Mesenchymal stem cell (in vitro differentiated cells and primary cell): ENCODE measurements at regions not wholly inside any gene's neighbourhood (a gene's known extent, or its start where the extent isn't known, plus 50 kb on each side); places are given as distances from the start of the nearest gene placed in this dataset.

Experiments used
- DNase-seq: peaks from one replicate; pipeline ENCODE4 v3.0.0-alpha.2; 2013
- H2AFZ ChIP-seq: one replicate; pipeline ENCODE4 v1.6.1; 2013; ENCODE audit warnings: low read depth, mild to moderate bottlenecking, control low read depth, inconsistent platforms, low read length, moderate library complexity
- H2AK5ac ChIP-seq: 2 replicates; pipeline ENCODE4 v1.6.1; 2013; ENCODE audit warnings: low read length, moderate library complexity, mild to moderate bottlenecking, inconsistent platforms; ENCODE audit not compliant: severe bottlenecking
- H2BK120ac ChIP-seq: one replicate; pipeline ENCODE4 v1.6.1; 2013; ENCODE audit warnings: low read depth, mild to moderate bottlenecking, inconsistent platforms, low read length, moderate library complexity
- H2BK12ac ChIP-seq, 2 experiments: one replicate each; pipeline ENCODE4 v1.6.1; 2013; ENCODE audit warnings: inconsistent platforms in 2 of 2, low read length in 2 of 2, mild to moderate bottlenecking in 2 of 2, moderate library complexity in 2 of 2, control low read depth in 1 of 2
- H2BK15ac ChIP-seq: one replicate; pipeline ENCODE4 v1.6.1; 2013; ENCODE audit warnings: mild to moderate bottlenecking, low read depth, inconsistent platforms; ENCODE audit not compliant: poor library complexity, severe bottlenecking
- H2BK5ac ChIP-seq: 2 replicates; pipeline ENCODE4 v1.6.1; 2013; ENCODE audit warnings: low read depth, mild to moderate bottlenecking, low read length, control low read depth, inconsistent platforms; ENCODE audit not compliant: poor library complexity, severe bottlenecking
- H3K14ac ChIP-seq, 2 experiments: one replicate each; pipeline ENCODE4 v1.6.1; 2013; ENCODE audit warnings: inconsistent platforms in 2 of 2, low read length in 2 of 2, control low read depth in 1 of 2, mild to moderate bottlenecking in 1 of 2, moderate library complexity in 1 of 2
- H3K18ac ChIP-seq, 2 experiments: one replicate each; pipeline ENCODE4 v1.6.1; 2013; ENCODE audit warnings: inconsistent platforms in 2 of 2, low read length in 2 of 2, control low read depth in 1 of 2, low read depth in 1 of 2, mild to moderate bottlenecking in 1 of 2
- H3K23ac ChIP-seq, 2 experiments: one replicate each; pipeline ENCODE4 v1.6.1; 2013; ENCODE audit warnings: inconsistent platforms in 2 of 2, low read length in 2 of 2, mild to moderate bottlenecking in 2 of 2, moderate library complexity in 2 of 2, control low read depth in 1 of 2
- H3K27ac ChIP-seq: 2 replicates; pipeline ENCODE4 v1.5.1; 2013; ENCODE audit warnings: mild to moderate bottlenecking, moderate library complexity, low read length, control low read depth, inconsistent platforms; ENCODE audit not compliant: poor library complexity, severe bottlenecking
- H3K27me3 ChIP-seq, 2 experiments: 2 replicates each; pipeline versions ENCODE4 v1.6.1 to v1.7.0; 2013; ENCODE audit warnings: low read length in 2 of 2, mild to moderate bottlenecking in 2 of 2, moderate library complexity in 2 of 2, control low read depth in 1 of 2, inconsistent platforms in 1 of 2; ENCODE audit not compliant: control insufficient read depth in 1 of 2, insufficient read depth in 1 of 2
- H3K36me3 ChIP-seq, 2 experiments: 2 replicates each; pipeline versions ENCODE4 v1.6.1 to v1.7.0; 2013; ENCODE audit warnings: low read length in 2 of 2, control low read depth in 1 of 2, inconsistent platforms in 1 of 2, low read depth in 1 of 2, mild to moderate bottlenecking in 1 of 2; ENCODE audit not compliant: insufficient read depth in 2 of 2, control insufficient read depth in 1 of 2
- H3K4ac ChIP-seq, 2 experiments: one replicate each; pipeline ENCODE4 v1.6.1; 2013; ENCODE audit warnings: inconsistent platforms in 2 of 2, low read length in 2 of 2, mild to moderate bottlenecking in 2 of 2, moderate library complexity in 2 of 2, control low read depth in 1 of 2, low read depth in 1 of 2
- H3K4me1 ChIP-seq: 2 replicates; pipeline ENCODE4 v1.6.1; 2013; ENCODE audit warnings: low read depth, low read length, control low read depth; ENCODE audit not compliant: control insufficient read depth, insufficient read depth
- H3K4me2 ChIP-seq: 2 replicates; pipeline ENCODE4 v1.6.1; 2013; ENCODE audit warnings: low read length, mild to moderate bottlenecking, inconsistent platforms; ENCODE audit not compliant: poor library complexity, severe bottlenecking
- H3K4me3 ChIP-seq, 2 experiments: 2 replicates each; pipeline versions ENCODE4 v1.5.1 to v1.7.0; 2013; ENCODE audit warnings: low read length in 2 of 2, mild to moderate bottlenecking in 2 of 2, control low read depth in 1 of 2, low read depth in 1 of 2; ENCODE audit not compliant: insufficient read depth in 1 of 2
- H3K79me1 ChIP-seq: replicated peaks from 2 replicates; pipeline ENCODE4 v1.6.1; 2013; ENCODE audit warnings: mild to moderate bottlenecking, control low read depth, low read length, inconsistent platforms; ENCODE audit not compliant: poor library complexity, severe bottlenecking
- H3K9ac ChIP-seq: 2 replicates; pipeline ENCODE4 v1.7.0; 2013; ENCODE audit warnings: mild to moderate bottlenecking, low read length, moderate library complexity
- H3K9me3 ChIP-seq: 2 replicates; pipeline ENCODE4 v1.7.0; 2013; ENCODE audit warnings: mild to moderate bottlenecking, low read length; ENCODE audit not compliant: control insufficient read depth
- H4K8ac ChIP-seq: one replicate; pipeline ENCODE4 v1.6.1; 2013; ENCODE audit warnings: inconsistent platforms, mild to moderate bottlenecking, low read length, moderate library complexity
- H4K91ac ChIP-seq: one replicate; pipeline ENCODE4 v1.6.1; 2013; ENCODE audit warnings: mild to moderate bottlenecking, low read length, inconsistent platforms
- WGBS: methylation state at CpG from one replicate; pipeline ENCODE4 v1.1.7; 2013; ENCODE audit warnings: mixed read lengths; 5-methylcytosine and 5-hydroxymethylcytosine counted together

DNA sequence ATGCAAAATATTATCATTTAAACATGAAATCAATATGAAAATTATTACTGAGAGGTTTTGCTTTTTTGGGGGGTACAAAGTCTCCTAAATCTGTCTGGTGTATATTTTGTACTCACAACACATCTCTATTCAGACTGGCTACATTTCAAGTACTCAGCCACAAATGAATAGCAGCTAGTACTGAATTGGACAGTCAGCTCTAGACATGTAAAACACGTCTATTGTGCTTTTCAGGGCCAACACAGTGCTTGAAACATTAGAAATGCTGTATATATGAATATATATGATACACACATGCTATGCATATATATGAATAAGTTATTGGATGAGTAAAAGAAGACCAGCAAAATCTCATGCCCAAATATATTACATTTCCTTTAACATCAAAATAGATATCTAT lies 103.8 kb upstream of the CFAP20DC start:
- Histone ChIP-seq H3K14ac (no peak overlapping the region), H2BK12ac (no peak overlapping the region), H3K9ac (no peak overlapping the region), H3K27me3 (no peaks in the 10 kb centered on the region), H3K36me3 (no peaks in the 10 kb centered on the region), H3K4me1 (no peaks in the 10 kb centered on the region), H3K4me2 (no peak overlapping the region), H4K91ac (no peak overlapping the region), H3K27ac (no peak overlapping the region), H2AK5ac (no peak overlapping the region), H2AFZ (no peak overlapping the region), H4K8ac (no peak overlapping the region), H2BK15ac (no peak overlapping the region), H3K9me3 (peaks cover 3% of the 10 kb centered on the region), H2BK120ac (no peak overlapping the region), H3K23ac (no peak overlapping the region), H2BK5ac (no peak overlapping the region), H3K4me3 (no peak overlapping the region), H3K4ac (no peak overlapping the region), H3K18ac (no peak overlapping the region), H3K79me1 (no peaks in the 10 kb centered on the region)
- DNase-seq = no peak
- no CpG with 5 or more reads among the region's 1 CpG for WGBS

DNA sequence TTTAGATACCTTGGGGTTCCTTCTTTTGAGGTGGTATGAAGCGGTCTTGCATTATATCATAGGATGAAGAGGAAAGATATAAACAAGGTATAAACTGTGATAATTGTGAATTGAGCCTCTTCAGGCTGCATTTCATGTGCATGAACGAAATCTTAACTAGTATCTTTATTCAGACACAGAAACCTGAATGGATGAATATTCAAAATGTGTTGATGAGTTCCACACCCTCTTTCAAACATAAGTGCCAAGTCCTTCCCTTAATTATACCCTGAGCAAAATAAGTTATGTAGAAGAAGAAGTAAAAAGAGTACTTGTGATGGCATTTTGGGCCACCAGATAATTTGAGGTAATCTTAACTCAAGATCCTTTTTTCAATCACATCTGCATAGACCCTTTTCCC lies 103.1 kb upstream of the CFAP20DC start:
- Histone ChIP-seq H2AK5ac (no peak overlapping the region), H3K27me3 (no peaks in the 10 kb centered on the region), H3K27ac (no peak overlapping the region), H3K14ac (no peak overlapping the region), H3K23ac (no peak overlapping the region), H3K36me3 (no peaks in the 10 kb centered on the region), H3K4me2 (no peak overlapping the region), H2BK12ac (no peak overlapping the region), H2AFZ (no peak overlapping the region), H3K4me3 (no peak overlapping the region), H3K18ac (no peak overlapping the region), H3K9me3 (peaks cover 8% of the 10 kb centered on the region), H2BK5ac (no peak overlapping the region), H2BK15ac (no peak overlapping the region), H4K8ac (no peak overlapping the region), H3K4me1 (no peaks in the 10 kb centered on the region), H3K9ac (no peak overlapping the region), H3K4ac (no peak overlapping the region), H4K91ac (no peak overlapping the region), H2BK120ac (no peak overlapping the region), H3K79me1 (no peaks in the 10 kb centered on the region)
- DNase-seq = no peak
- 100% methylated on average over 1 of the region's 2 CpGs for WGBS

DNA sequence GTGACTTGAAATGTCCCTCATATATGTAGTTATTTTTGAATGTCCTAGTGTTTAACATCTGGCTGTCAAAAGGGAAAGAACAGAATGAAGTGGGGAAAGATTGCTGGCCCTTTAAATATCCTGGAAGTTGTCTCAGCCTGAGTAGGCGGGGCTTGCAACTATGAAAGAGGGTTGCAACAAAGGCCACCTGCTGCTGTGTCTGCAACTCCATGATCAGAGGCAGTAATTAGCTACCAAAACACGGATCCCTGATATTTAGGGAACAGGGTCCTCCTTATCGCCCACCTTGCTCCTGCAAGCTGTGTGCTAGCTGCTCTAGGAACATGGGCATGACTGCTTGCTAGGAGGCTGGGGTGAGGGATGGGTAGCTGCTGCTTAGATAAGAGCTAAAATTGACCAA lies 100.2 kb upstream of the CFAP20DC start:
- no peak for DNase-seq
- no peak overlapping the region for H2BK5ac ChIP-seq
- H3K27me3 ChIP-seq = no peaks in the 10 kb centered on the region
- H2AFZ ChIP-seq = no peak overlapping the region
- WGBS = 54% methylated on average over 3 of the region's 3 CpGs
- no peak overlapping the region for H2BK12ac ChIP-seq
- H3K4me3 ChIP-seq = peak overlapping the region in 1 of 2 experiments; percentile 33
- no peaks in the 10 kb centered on the region for H3K79me1 ChIP-seq
- no peak overlapping the region for H4K8ac ChIP-seq
- no peaks in the 10 kb centered on the region for H3K36me3 ChIP-seq
- no peak overlapping the region for H3K9ac ChIP-seq
- H2AK5ac ChIP-seq = no peak overlapping the region
- H3K18ac ChIP-seq = no peak overlapping the region
- H2BK15ac ChIP-seq = no peak overlapping the region
- H4K91ac ChIP-seq = no peak overlapping the region
- no peak overlapping the region for H3K4ac ChIP-seq
- H3K4me1 ChIP-seq = no peaks in the 10 kb centered on the region
- no peak overlapping the region for H3K27ac ChIP-seq
- no peak overlapping the region for H3K14ac ChIP-seq
- H3K23ac ChIP-seq = no peak overlapping the region
- peaks cover 23% of the 10 kb centered on the region for H3K9me3 ChIP-seq
- H2BK120ac ChIP-seq = no peak overlapping the region
- no peak overlapping the region for H3K4me2 ChIP-seq

DNA sequence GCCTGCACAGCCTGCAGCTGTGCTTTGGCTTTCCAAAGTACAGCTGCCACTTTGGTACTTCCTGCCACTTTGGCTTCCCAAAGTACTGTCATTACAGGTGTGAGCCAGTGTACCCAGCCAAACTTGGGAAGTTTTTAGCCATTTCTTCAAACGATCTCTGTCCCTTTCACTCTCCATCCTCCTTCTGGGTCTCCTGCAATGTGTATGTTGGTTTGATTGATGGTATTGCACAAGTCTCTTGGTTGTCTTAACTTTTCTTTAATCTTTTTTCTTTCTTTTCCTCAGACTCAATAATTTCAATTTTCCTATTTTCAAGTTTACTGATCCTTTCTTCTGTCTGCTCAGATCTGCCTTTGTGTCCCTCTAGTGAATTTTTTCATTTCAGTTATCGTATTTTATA lies 99.3 kb upstream of the CFAP20DC start:
- H3K23ac ChIP-seq = no peak overlapping the region
- no peak overlapping the region for H2BK120ac ChIP-seq
- H3K27me3 ChIP-seq = no peaks in the 10 kb centered on the region
- H3K79me1 ChIP-seq = no peaks in the 10 kb centered on the region
- H3K4me1 ChIP-seq = no peaks in the 10 kb centered on the region
- no peak overlapping the region for H3K27ac ChIP-seq
- no peak overlapping the region for H4K91ac ChIP-seq
- no peak overlapping the region for H3K14ac ChIP-seq
- no peak overlapping the region for H2AK5ac ChIP-seq
- no peak for DNase-seq
- H3K18ac ChIP-seq = no peak overlapping the region
- H2BK5ac ChIP-seq = no peak overlapping the region
- H2BK15ac ChIP-seq = no peak overlapping the region
- no peaks in the 10 kb centered on the region for H3K36me3 ChIP-seq
- no peak overlapping the region for H3K4ac ChIP-seq
- H3K9me3 ChIP-seq = peaks cover 23% of the 10 kb centered on the region
- no peak overlapping the region for H4K8ac ChIP-seq
- WGBS = no CpG with 5 or more reads among the region's 2 CpGs
- no peak overlapping the region for H2BK12ac ChIP-seq
- no peak overlapping the region for H3K4me3 ChIP-seq
- no peak overlapping the region for H2AFZ ChIP-seq
- H3K4me2 ChIP-seq = no peak overlapping the region
- H3K9ac ChIP-seq = no peak overlapping the region
